GM12891 (cell line): ENCODE measurements at regions not wholly inside any gene's neighbourhood (a gene's known extent, or its start where the extent isn't known, plus 50 kb on each side); places are given as distances from the start of the nearest gene placed in this dataset.

Experiments used
- PAX5 ChIP-seq: IDR thresholded peaks from 2 replicates; pipeline ENCODE4 v1.6.1; 2011; ENCODE audit warnings: low read length, moderate library complexity, mild to moderate bottlenecking; ENCODE audit not compliant: insufficient read depth, severe bottlenecking
- POLR2A ChIP-seq: IDR thresholded peaks from 2 replicates; pipeline ENCODE4 v1.6.1; 2011; ENCODE audit warnings: low read depth, low read length, control low read depth
- POLR2AphosphoS5 ChIP-seq: IDR thresholded peaks from 2 replicates; pipeline ENCODE4 v1.6.1; 2011; ENCODE audit warnings: low read depth, low read length, control low read depth
- POU2F2 ChIP-seq: IDR thresholded peaks from 2 replicates; pipeline ENCODE4 v1.6.1; 2011; ENCODE audit warnings: low read depth, mild to moderate bottlenecking, control low read depth, low read length, moderate library complexity
- SPI1 ChIP-seq: IDR thresholded peaks from 2 replicates; pipeline ENCODE4 v1.6.1; 2011; ENCODE audit warnings: low read depth, low read length, control low read depth
- TAF1 ChIP-seq: IDR thresholded peaks from 2 replicates; pipeline ENCODE4 v1.6.1; 2011; ENCODE audit warnings: low read depth, low read length, control low read depth

- TF ChIP-seq POLR2A (no peak), POLR2AphosphoS5 (no peak), TAF1 (no peak), SPI1 (no peak), POU2F2 (no peak), PAX5 (no peak)
These were observed 179.1 kb upstream of the SMAD3 start for GRCh38 chr15:66886241-66886675.
